OCI-LY3 (cell line): ENCODE measurements at regions not wholly inside any gene's neighbourhood (a gene's known extent, or its start where the extent isn't known, plus 50 kb on each side); places are given as distances from the start of the nearest gene placed in this dataset.
"Not testable (repeated sequence)": the region's sequence is repeated elsewhere in the genome, so short reads cannot be mapped to it uniquely, and the experiment has no call there.

Experiments
- H2AFZ ChIP-seq: fragments of 200-600, 300-600 bp; shearing (Covaris generic); 2 replicates; pipeline ENCODE4 v1.6.0; 2014; ENCODE audit warnings: antibody characterized with exemption, low read depth, low read length
- H3K27ac ChIP-seq: fragments of 200-600, 300-600 bp; sonication (generic); 2 replicates; pipeline ENCODE4 v1.5.1; 2014; ENCODE audit warnings: mild to moderate bottlenecking, low read length, moderate library complexity, mixed read lengths
- H3K27me3 ChIP-seq: fragments of 200-600, 300-600 bp; sonication (generic); 2 replicates; pipeline ENCODE4 v1.6.1; 2014; ENCODE audit warnings: low read depth, low read length, mixed read lengths
- H3K36me3 ChIP-seq: fragments of 200-600, 300-600 bp; sonication (generic); replicated peaks from 2 replicates; pipeline ENCODE3; 2014; ENCODE audit warnings: low read depth, low read length, mixed read lengths
- H3K4me1 ChIP-seq: fragments of 300-600, 200-600 bp; sonication (generic); 2 replicates; pipeline ENCODE4 v1.6.1; 2014; ENCODE audit warnings: low read length, mixed read lengths
- H3K4me2 ChIP-seq: fragments of 200-600, 300-600 bp; sonication (generic); 2 replicates; pipeline ENCODE4 v1.6.1; 2014; ENCODE audit warnings: low read length, mixed read lengths
- H3K4me3 ChIP-seq: fragments of 300-600, 200-600 bp; sonication (generic); 2 replicates; pipeline ENCODE4 v1.5.1; 2014; ENCODE audit warnings: antibody characterized with exemption, mild to moderate bottlenecking, low read length, moderate library complexity
- H3K79me2 ChIP-seq: fragments of 300-600, 200-600 bp; shearing (Covaris generic); 2 replicates; pipeline ENCODE4 v1.6.1; 2014; ENCODE audit warnings: mild to moderate bottlenecking, low read length, mixed read lengths
- H3K9ac ChIP-seq: fragments of 300-600, 200-600 bp; shearing (Covaris generic); 2 replicates; pipeline ENCODE4 v1.6.0; 2014; ENCODE audit warnings: mild to moderate bottlenecking, low read length, moderate library complexity
- H3K9me3 ChIP-seq: fragments of 200-600, 300-600 bp; shearing (Covaris generic); 2 replicates; pipeline ENCODE4 v1.6.1; 2014; ENCODE audit warnings: low read length, mixed read lengths; ENCODE audit not compliant: insufficient read depth
- H4K20me1 ChIP-seq: fragments of 200-600, 300-600 bp; sonication (generic); 2 replicates; pipeline ENCODE4 v1.6.1; 2016; ENCODE audit warnings: low read length, mixed read lengths; ENCODE audit not compliant: insufficient read depth
- EZH2phosphoT487 ChIP-seq: fragments of 200-600 bp; shearing (Covaris generic); IDR thresholded peaks from 2 replicates; pipeline ENCODE4 v1.6.1; 2018; ENCODE audit warnings: antibody characterized with exemption, mixed run types, low read depth
- TF ChIP-seq, protein P1 (sequence below): fragments of 200-600, 300-600 bp; sonication (generic); IDR thresholded peaks from 2 replicates; pipeline ENCODE4 v1.5.1; 2014; ENCODE audit warnings: antibody characterized with exemption, low read length, low read depth

DNA sequence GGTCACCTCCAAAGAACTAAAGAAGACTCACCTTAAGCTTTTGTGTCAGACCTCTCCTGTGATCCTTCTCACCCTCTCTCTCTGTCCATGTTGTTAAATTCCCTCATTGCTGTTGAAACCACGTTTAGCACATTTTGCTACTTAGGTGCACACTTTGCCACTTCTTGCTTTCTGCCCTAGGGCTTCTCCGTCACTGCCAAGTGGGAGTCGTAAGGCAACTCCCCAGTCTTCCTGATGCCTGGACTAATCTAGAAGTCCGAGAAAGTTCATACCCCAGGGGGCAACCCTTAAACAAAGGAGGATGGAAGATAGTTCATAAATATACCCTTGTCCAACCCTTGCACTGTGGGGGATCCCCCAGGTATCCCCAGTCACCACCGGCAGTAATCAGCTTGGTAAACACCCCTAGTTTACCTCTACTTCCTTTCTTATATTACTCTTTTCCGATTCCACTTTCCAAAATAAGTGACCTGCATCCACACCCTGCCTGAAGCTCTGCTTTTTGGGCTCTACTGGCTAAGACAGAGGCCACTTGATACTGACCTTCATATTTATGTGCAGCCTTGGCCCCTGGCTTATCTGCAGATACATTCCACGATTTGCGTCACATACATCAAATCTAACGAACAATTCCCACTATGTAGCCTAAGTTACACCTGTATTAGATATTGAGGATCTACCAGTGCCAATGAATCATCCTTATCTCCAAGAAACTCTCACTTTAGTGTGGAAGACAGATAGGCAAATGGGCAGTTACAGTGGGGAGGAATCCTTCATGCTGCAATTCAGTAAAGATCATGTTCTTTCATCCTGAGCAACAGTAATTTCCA, 776.2 kb downstream of the RNF144A start:
- H3K27me3 ChIP-seq, result no peaks in the 10 kb centered on the region
- no peaks in the 10 kb centered on the region for H4K20me1 ChIP-seq
- TF ChIP-seq, protein P1, sequence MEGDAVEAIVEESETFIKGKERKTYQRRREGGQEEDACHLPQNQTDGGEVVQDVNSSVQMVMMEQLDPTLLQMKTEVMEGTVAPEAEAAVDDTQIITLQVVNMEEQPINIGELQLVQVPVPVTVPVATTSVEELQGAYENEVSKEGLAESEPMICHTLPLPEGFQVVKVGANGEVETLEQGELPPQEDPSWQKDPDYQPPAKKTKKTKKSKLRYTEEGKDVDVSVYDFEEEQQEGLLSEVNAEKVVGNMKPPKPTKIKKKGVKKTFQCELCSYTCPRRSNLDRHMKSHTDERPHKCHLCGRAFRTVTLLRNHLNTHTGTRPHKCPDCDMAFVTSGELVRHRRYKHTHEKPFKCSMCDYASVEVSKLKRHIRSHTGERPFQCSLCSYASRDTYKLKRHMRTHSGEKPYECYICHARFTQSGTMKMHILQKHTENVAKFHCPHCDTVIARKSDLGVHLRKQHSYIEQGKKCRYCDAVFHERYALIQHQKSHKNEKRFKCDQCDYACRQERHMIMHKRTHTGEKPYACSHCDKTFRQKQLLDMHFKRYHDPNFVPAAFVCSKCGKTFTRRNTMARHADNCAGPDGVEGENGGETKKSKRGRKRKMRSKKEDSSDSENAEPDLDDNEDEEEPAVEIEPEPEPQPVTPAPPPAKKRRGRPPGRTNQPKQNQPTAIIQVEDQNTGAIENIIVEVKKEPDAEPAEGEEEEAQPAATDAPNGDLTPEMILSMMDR, result no peak
- no peak for TF ChIP-seq EZH2phosphoT487
- no peak overlapping the region for H3K4me3 ChIP-seq
- peaks cover 39% of the 10 kb centered on the region for H3K4me1 ChIP-seq
- H3K4me2 ChIP-seq, result peak overlapping the region; percentile 47
- no peak overlapping the region for H2AFZ ChIP-seq
- no peak overlapping the region for H3K9ac ChIP-seq
- no peaks in the 10 kb centered on the region for H3K9me3 ChIP-seq
- no peaks in the 10 kb centered on the region for H3K36me3 ChIP-seq
- H3K79me2 ChIP-seq, result no peaks in the 10 kb centered on the region
- no peak overlapping the region for H3K27ac ChIP-seq

DNA sequence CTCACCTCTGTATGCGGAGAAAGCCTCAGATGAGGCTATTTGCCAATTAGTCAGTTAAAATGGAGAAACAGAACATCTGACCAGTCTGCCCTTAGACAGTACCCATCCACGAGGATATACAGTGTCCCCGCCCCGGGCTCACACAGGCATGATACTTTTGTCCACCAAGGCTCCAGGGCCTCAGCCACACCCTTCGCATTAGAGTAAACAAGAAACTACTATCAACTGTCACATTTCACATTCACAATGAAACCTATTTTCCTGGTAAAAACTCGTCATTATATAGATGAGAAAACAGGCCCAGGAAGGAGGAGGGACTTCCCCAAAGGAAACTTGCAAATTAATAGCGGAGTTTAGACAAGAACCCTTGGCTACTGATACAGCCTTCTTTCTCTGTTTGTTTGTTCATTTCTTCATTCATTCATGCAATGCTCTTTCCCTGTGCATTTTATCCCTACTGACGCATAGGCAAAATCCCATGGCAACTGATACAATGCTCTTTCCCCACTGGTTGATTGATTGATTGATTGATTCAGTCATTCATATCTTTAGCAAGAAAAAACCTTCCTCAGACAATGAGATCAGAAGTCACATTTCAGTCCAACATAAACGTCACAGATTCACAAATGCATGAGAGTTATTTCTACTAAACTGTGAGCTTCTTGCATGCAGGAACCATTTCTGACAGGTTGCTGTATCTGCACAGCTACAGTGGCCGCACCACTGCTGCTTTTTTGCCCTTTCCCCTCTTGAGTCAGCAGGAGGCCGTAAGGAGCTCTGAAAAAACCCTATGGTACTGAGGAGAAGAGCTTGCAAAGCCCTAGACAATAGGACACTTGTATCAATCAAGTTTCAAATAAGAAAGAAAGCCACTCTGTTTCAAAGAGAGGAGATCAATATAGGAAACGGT, 777.1 kb downstream of the RNF144A start:
- Histone ChIP-seq H3K9me3 (no peaks in the 10 kb centered on the region), H2AFZ (no peak overlapping the region), H3K27me3 (no peaks in the 10 kb centered on the region), H3K79me2 (no peaks in the 10 kb centered on the region), H3K9ac (no peak overlapping the region), H4K20me1 (no peaks in the 10 kb centered on the region), H3K4me3 (no peak overlapping the region), H3K4me1 (peaks cover 39% of the 10 kb centered on the region), H3K4me2 (peak overlapping the region; percentile 47), H3K36me3 (no peaks in the 10 kb centered on the region), H3K27ac (no peak overlapping the region)
- no peak for TF ChIP-seq EZH2phosphoT487
- TF ChIP-seq, protein P1, result 0 out of 2 replicates have a peak, but pooled peaks have one; percentile 7

DNA sequence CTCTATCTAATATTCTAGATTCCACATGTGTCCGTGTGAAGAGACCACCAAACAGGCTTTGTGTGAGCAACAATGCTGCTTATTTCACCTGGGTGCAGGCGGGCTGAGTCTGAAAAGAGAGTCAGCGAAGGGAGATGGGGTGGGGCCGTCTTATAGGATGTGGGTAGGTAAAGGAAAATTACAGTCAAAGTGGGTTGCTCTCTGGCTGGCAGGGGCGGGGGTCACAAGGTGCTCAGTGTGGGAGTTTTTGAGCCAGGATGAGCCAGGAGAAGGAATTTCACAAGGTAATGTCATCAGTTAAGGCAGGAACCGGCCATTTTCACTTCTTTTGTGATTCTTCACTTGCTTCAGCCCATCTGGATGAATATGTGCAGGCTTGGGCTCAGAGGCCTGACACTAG, 779.3 kb downstream of the RNF144A start:
- not testable (repeated sequence) for H3K36me3 ChIP-seq, H3K4me2 ChIP-seq, H3K9ac ChIP-seq, H3K27me3 ChIP-seq, H2AFZ ChIP-seq, H3K27ac ChIP-seq, H4K20me1 ChIP-seq, H3K9me3 ChIP-seq, H3K79me2 ChIP-seq, H3K4me3 ChIP-seq
- peaks cover 26% of the 10 kb centered on the region for H3K4me1 ChIP-seq

DNA sequence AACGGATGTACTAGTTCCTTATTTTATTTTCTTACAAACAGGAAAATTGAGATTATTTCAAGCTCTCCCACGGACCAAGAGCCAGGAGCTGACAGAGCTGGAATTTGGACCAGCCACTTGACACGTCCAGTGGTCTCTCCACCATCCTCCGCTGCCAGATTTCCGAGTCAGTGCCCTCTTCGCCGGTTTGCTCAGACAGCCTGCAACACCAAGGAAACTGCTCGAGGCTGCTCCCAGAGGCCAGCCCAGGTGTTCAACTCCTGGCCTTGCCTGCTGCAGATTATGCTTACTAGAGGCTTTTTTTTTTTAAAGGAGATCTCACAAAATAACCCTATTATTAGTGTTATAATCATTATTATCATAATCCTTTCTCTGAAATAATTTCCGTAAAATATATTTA, 779.8 kb downstream of the RNF144A start:
- Histone ChIP-seq H3K36me3 (no peaks in the 10 kb centered on the region), H2AFZ (no peak overlapping the region), H3K9ac (no peak overlapping the region), H3K4me2 (no peak overlapping the region), H3K4me1 (peaks cover 26% of the 10 kb centered on the region), H4K20me1 (no peaks in the 10 kb centered on the region), H3K79me2 (no peaks in the 10 kb centered on the region), H3K4me3 (no peak overlapping the region), H3K27ac (no peak overlapping the region), H3K27me3 (no peaks in the 10 kb centered on the region), H3K9me3 (no peaks in the 10 kb centered on the region)
- TF ChIP-seq EZH2phosphoT487, result no peak
- TF ChIP-seq, protein P1, result no peak
